ENCODE measurements at regions not wholly inside any gene's neighbourhood (a gene's known extent, or its start where the extent isn't known, plus 50 kb on each side); places are given as distances from the start of the nearest gene placed in this dataset.

- ChIA-PET POLR2A (no interaction called here), CTCF (no interaction called here)
- DNase-seq: no peak
- H3K4me1 ChIP-seq (ENCODE audit: control extremely low read depth in 1 of 4, control insufficient read depth in 4 of 4, insufficient read depth in 4 of 4, low read length in 3 of 4): no peaks in the 10 kb centered on the region
- no peak overlapping the region for H3K27ac ChIP-seq (ENCODE audit: insufficient read depth in 1 of 2, low read depth in 1 of 2, low read length in 2 of 2, poor library complexity in 1 of 2, severe bottlenecking in 2 of 2)
- no peak overlapping the region for H3K4me3 ChIP-seq (ENCODE audit: control insufficient read depth in 1 of 7, extremely low read depth in 1 of 7, insufficient read depth in 4 of 7, low read depth in 2 of 7, low read length in 6 of 7)
- no peaks in the 10 kb centered on the region for H3K36me3 ChIP-seq (ENCODE audit: control insufficient read depth in 4 of 4, insufficient read depth in 4 of 4, low read length in 3 of 4)
- no peaks in the 10 kb centered on the region for H3K9me3 ChIP-seq (ENCODE audit: control extremely low read depth in 1 of 5, control insufficient read depth in 4 of 5, insufficient read depth in 2 of 5, low read depth in 1 of 5, low read length in 4 of 5)
- 94% methylated on average over 2 of the region's 2 CpGs for WGBS (ENCODE audit: insufficient coverage)
- no peaks in the 10 kb centered on the region for H3K27me3 ChIP-seq (replicated peaks in 2 of 5; ENCODE audit: control insufficient read depth in 4 of 5, insufficient read depth in 5 of 5, low read length in 4 of 5)
Measured at GRCh38 chr2:198219292-198219691, 414.9 kb downstream of the PLCL1 start.

GRCh38 chr2:198214114-198214596, 409.8 kb downstream of the PLCL1 start:
- POLR2A ChIA-PET: no interaction called here
- WGBS (ENCODE audit: insufficient coverage): 100% methylated on average over 4 of the region's 5 CpGs

GRCh38 chr2:198213253-198213652, 408.9 kb downstream of the PLCL1 start:
- 57% methylated on average over 1 of the region's 1 CpG for WGBS (ENCODE audit: insufficient coverage)
- no peaks in the 10 kb centered on the region for H3K9me3 ChIP-seq (ENCODE audit: control extremely low read depth in 1 of 5, control insufficient read depth in 4 of 5, insufficient read depth in 2 of 5, low read depth in 1 of 5, low read length in 4 of 5)
- H3K4me1 ChIP-seq (ENCODE audit: control extremely low read depth in 1 of 4, control insufficient read depth in 4 of 4, insufficient read depth in 4 of 4, low read length in 3 of 4): no peaks in the 10 kb centered on the region
- no peak for DNase-seq
- no peaks in the 10 kb centered on the region for H3K27me3 ChIP-seq (replicated peaks in 2 of 5; ENCODE audit: control insufficient read depth in 4 of 5, insufficient read depth in 5 of 5, low read length in 4 of 5)
- H3K4me3 ChIP-seq (ENCODE audit: control insufficient read depth in 1 of 7, extremely low read depth in 1 of 7, insufficient read depth in 4 of 7, low read depth in 2 of 7, low read length in 6 of 7): no peak overlapping the region
- ChIA-PET POLR2A (no interaction called here), CTCF (no interaction called here)
- no peak overlapping the region for H3K27ac ChIP-seq (ENCODE audit: insufficient read depth in 1 of 2, low read depth in 1 of 2, low read length in 2 of 2, poor library complexity in 1 of 2, severe bottlenecking in 2 of 2)
- H3K36me3 ChIP-seq (ENCODE audit: control insufficient read depth in 4 of 4, insufficient read depth in 4 of 4, low read length in 3 of 4): no peaks in the 10 kb centered on the region

More at GRCh38 chr2:198214114-198214596, 409.8 kb downstream of the PLCL1 start:
- no peaks in the 10 kb centered on the region for H3K9me3 ChIP-seq (ENCODE audit: control extremely low read depth in 1 of 5, control insufficient read depth in 4 of 5, insufficient read depth in 2 of 5, low read depth in 1 of 5, low read length in 4 of 5)
- no peaks in the 10 kb centered on the region for H3K4me1 ChIP-seq (ENCODE audit: control extremely low read depth in 1 of 4, control insufficient read depth in 4 of 4, insufficient read depth in 4 of 4, low read length in 3 of 4)
- no peak for DNase-seq
- no peak overlapping the region for H3K27ac ChIP-seq (ENCODE audit: insufficient read depth in 1 of 2, low read depth in 1 of 2, low read length in 2 of 2, poor library complexity in 1 of 2, severe bottlenecking in 2 of 2)
- no peaks in the 10 kb centered on the region for H3K27me3 ChIP-seq (replicated peaks in 2 of 5; ENCODE audit: control insufficient read depth in 4 of 5, insufficient read depth in 5 of 5, low read length in 4 of 5)
- CTCF ChIA-PET: no interaction called here
- H3K36me3 ChIP-seq (ENCODE audit: control insufficient read depth in 4 of 4, insufficient read depth in 4 of 4, low read length in 3 of 4): no peaks in the 10 kb centered on the region
- H3K4me3 ChIP-seq (ENCODE audit: control insufficient read depth in 1 of 7, extremely low read depth in 1 of 7, insufficient read depth in 4 of 7, low read depth in 2 of 7, low read length in 6 of 7): no peak overlapping the region

- DNase-seq: no peak
- no peaks in the 10 kb centered on the region for H3K4me1 ChIP-seq (ENCODE audit: control extremely low read depth in 1 of 4, control insufficient read depth in 4 of 4, insufficient read depth in 4 of 4, low read length in 3 of 4)
- 100% methylated on average over 1 of the region's 2 CpGs for whole genome bisulfite sequencing (ENCODE audit: insufficient coverage)
- CTCF ChIA-PET: no interaction called here
- H3K9me3 ChIP-seq (ENCODE audit: control extremely low read depth in 1 of 5, control insufficient read depth in 4 of 5, insufficient read depth in 2 of 5, low read depth in 1 of 5, low read length in 4 of 5): no peaks in the 10 kb centered on the region
- H3K4me3 ChIP-seq (ENCODE audit: control insufficient read depth in 1 of 7, extremely low read depth in 1 of 7, insufficient read depth in 4 of 7, low read depth in 2 of 7, low read length in 6 of 7): no peak overlapping the region
- no peak overlapping the region for H3K27ac ChIP-seq (ENCODE audit: insufficient read depth in 1 of 2, low read depth in 1 of 2, low read length in 2 of 2, poor library complexity in 1 of 2, severe bottlenecking in 2 of 2)
- H3K27me3 ChIP-seq (replicated peaks in 2 of 5; ENCODE audit: control insufficient read depth in 4 of 5, insufficient read depth in 5 of 5, low read length in 4 of 5): no peaks in the 10 kb centered on the region
- POLR2A ChIA-PET: no interaction called here
- H3K36me3 ChIP-seq (ENCODE audit: control insufficient read depth in 4 of 4, insufficient read depth in 4 of 4, low read length in 3 of 4): no peaks in the 10 kb centered on the region
Measured at GRCh38 chr2:198211706-198212105, 407.3 kb downstream of the PLCL1 start.

- no peak overlapping the region for H3K4me3 ChIP-seq (ENCODE audit: control insufficient read depth in 1 of 7, extremely low read depth in 1 of 7, insufficient read depth in 4 of 7, low read depth in 2 of 7, low read length in 6 of 7)
- WGBS (ENCODE audit: insufficient coverage): no CpG with 5 or more reads among the region's 3 CpGs
- H3K9me3 ChIP-seq (ENCODE audit: control extremely low read depth in 1 of 5, control insufficient read depth in 4 of 5, insufficient read depth in 2 of 5, low read depth in 1 of 5, low read length in 4 of 5): no peaks in the 10 kb centered on the region
- no peaks in the 10 kb centered on the region for H3K36me3 ChIP-seq (ENCODE audit: control insufficient read depth in 4 of 4, insufficient read depth in 4 of 4, low read length in 3 of 4)
- H3K4me1 ChIP-seq (ENCODE audit: control extremely low read depth in 1 of 4, control insufficient read depth in 4 of 4, insufficient read depth in 4 of 4, low read length in 3 of 4): no peaks in the 10 kb centered on the region
- H3K27ac ChIP-seq (ENCODE audit: insufficient read depth in 1 of 2, low read depth in 1 of 2, low read length in 2 of 2, poor library complexity in 1 of 2, severe bottlenecking in 2 of 2): no peak overlapping the region
- DNase-seq: no peak
- ChIA-PET CTCF (no interaction called here), POLR2A (no interaction called here)
- no peaks in the 10 kb centered on the region for H3K27me3 ChIP-seq (replicated peaks in 2 of 5; ENCODE audit: control insufficient read depth in 4 of 5, insufficient read depth in 5 of 5, low read length in 4 of 5)
Measured at GRCh38 chr2:198203336-198204069, 399.1 kb downstream of the PLCL1 start.

Data from common myeloid progenitor, CD34-positive (primary cell).